ENCODE measurements at regions not wholly inside any gene's neighbourhood (a gene's known extent, or its start where the extent isn't known, plus 50 kb on each side); places are given as distances from the start of the nearest gene placed in this dataset.

DNA sequence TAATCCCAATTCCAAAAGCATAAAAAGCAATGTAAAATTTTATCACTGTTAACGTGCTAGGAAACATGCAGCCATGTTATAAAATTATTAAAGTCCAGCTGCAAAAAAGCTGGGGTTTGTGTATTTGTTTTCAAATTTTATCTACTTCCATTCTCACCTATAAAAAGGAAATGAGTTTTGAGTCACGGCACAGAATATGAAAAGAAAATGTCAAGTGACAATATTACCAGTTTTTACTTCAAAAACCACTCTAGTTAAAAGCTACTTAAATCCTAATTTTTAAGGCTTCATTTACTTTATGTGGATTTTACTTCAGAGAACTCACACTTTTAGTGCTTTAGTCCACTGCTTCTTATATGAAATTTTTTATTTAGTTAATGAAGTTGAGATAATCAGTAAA, 72.7 kb upstream of the IFNE start:
- TF ChIP-seq, protein P1, sequence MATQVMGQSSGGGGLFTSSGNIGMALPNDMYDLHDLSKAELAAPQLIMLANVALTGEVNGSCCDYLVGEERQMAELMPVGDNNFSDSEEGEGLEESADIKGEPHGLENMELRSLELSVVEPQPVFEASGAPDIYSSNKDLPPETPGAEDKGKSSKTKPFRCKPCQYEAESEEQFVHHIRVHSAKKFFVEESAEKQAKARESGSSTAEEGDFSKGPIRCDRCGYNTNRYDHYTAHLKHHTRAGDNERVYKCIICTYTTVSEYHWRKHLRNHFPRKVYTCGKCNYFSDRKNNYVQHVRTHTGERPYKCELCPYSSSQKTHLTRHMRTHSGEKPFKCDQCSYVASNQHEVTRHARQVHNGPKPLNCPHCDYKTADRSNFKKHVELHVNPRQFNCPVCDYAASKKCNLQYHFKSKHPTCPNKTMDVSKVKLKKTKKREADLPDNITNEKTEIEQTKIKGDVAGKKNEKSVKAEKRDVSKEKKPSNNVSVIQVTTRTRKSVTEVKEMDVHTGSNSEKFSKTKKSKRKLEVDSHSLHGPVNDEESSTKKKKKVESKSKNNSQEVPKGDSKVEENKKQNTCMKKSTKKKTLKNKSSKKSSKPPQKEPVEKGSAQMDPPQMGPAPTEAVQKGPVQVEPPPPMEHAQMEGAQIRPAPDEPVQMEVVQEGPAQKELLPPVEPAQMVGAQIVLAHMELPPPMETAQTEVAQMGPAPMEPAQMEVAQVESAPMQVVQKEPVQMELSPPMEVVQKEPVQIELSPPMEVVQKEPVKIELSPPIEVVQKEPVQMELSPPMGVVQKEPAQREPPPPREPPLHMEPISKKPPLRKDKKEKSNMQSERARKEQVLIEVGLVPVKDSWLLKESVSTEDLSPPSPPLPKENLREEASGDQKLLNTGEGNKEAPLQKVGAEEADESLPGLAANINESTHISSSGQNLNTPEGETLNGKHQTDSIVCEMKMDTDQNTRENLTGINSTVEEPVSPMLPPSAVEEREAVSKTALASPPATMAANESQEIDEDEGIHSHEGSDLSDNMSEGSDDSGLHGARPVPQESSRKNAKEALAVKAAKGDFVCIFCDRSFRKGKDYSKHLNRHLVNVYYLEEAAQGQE (IDR thresholded peaks at IDR 0.05; ENCODE audit: insufficient read depth in 1 of 2, low read depth in 2 of 2, low read length in 2 of 2): no peak
- TF ChIP-seq TAF1 (IDR thresholded peaks at IDR 0.05; ENCODE audit: borderline replicate concordance, insufficient read depth, low read length) (no peak), POLR2AphosphoS5 (IDR thresholded peaks at IDR 0.05; ENCODE audit: low read depth, low read length) (no peak)
